Astrocyte of the hippocampus (primary cell): ENCODE measurements at regions not wholly inside any gene's neighbourhood (a gene's known extent, or its start where the extent isn't known, plus 50 kb on each side); places are given as distances from the start of the nearest gene placed in this dataset.

Source experiments
- DNase-seq: peaks from one replicate; pipeline ENCODE4 v3.0.0; 2011; ENCODE audit warnings: low read depth, low spot score

- DNase-seq: no peak
Observed at GRCh38 chr12:39240587-39240986, 202.3 kb downstream of the KIF21A start.

- peak; percentile 65 for DNase-seq
Observed at GRCh38 chr12:39239490-39240486, 203.1 kb downstream of the KIF21A start.

DNA sequence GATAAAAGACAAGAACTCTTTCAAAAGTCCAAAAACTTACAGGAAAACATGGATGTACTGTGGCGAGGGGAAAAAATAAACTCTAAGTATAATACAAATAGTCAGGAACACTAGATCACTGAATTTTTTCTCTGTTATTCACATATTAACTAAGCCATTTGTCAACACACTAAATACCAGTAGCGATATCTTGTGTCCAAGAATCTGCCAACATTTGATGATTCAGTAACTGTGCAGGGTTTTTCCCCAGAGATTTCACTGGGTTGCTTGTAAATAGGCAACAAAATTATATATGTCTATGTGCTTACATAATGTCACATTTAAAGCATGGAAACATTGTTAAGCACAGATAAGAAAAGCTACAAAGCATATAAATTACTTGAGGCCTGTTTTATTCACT lies 205.9 kb downstream of the KIF21A start:
- DNase-seq: peak; percentile 81

DNA sequence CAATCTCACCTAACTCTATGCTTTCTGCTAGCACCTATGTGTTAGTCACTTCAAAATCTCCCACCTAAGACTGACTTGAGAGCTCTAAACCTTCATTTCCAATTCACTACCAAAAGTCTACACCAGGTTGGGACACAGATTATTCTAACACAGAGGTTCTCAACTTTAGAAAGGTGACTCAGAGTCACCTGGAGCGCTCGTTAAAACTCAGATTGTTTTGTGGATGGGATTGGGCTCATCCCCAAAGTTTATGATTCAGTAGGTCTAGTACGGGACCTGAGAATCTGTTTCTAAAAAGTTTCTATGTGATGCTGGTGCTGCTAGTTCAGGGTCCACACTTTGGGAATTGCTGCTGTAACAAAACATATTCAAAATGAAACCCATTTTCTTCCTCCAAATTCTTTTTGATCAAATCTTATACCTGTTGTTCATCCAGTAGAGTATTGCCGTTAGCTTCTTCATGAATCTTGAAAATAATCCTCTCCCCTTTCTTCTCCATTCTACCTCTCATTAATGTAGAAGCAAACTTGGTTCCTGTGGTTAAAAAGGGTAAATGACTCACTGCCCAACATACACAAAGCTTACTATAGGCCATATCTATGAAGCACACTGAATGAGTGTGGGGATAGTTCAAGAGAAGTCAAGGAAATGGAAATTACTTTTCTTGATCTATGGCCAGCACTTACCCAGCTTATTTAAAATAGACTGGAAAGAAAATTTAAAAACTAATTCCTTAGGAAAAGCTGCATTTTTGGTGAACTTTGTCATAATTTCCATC lies 206.7 kb downstream of the KIF21A start:
- DNase-seq: peak; percentile 53

- DNase-seq: peak; percentile 18
Observed at GRCh38 chr12:39230086-39230485, 212.8 kb downstream of the KIF21A start.

DNA sequence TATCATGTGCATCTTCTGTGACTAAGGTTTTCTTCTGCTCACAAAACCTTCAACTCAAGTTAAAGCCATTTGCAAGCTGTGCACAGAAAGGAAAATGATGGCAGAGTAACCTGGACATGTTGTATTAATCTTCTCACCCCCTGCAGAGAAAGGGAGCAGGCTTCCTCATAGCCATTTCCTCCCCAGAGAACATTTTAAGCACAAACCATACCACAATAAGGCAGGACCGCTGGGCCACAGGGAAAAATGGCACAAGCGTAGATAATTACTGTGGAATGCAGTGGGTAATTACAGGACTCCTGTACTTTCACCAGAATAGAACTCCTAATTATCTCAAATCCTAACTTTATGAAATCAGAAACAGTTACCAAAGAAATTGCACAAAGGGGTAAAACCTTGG lies 215.7 kb downstream of the KIF21A start:
- peak; percentile 20 for DNase-seq

GRCh38 chr12:39224971-39225370 lies 217.9 kb downstream of the KIF21A start:
- DNase-seq: no peak

DNA sequence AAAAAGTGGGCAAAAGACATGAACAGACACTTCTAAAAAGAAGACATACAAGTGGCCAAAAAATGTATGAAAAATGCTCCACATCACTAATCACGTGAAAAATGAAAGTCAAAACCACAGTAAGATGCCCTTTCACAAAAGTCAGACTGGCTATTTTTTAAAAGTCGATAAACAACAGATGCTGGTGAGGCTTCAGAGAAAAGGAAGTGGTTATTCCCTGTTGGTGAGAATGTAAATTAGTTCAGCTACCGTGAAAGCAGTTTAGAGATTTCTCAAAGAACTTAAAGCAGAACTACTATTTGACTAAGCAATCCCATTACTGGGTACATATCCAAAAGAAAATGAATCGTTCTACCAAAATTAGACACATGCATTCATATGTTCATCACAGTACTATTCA lies 237.0 kb downstream of the KIF21A start:
- no peak for DNase-seq

- peak; percentile 28 for DNase-seq
Observed at GRCh38 chr12:39199351-39199750, 243.6 kb downstream of the KIF21A start.

GRCh38 chr12:39188689-39189088 lies 254.2 kb downstream of the KIF21A start:
- no peak for DNase-seq

- DNase-seq: no peak
Observed at GRCh38 chr12:39186744-39187143, 256.2 kb downstream of the KIF21A start.

DNA sequence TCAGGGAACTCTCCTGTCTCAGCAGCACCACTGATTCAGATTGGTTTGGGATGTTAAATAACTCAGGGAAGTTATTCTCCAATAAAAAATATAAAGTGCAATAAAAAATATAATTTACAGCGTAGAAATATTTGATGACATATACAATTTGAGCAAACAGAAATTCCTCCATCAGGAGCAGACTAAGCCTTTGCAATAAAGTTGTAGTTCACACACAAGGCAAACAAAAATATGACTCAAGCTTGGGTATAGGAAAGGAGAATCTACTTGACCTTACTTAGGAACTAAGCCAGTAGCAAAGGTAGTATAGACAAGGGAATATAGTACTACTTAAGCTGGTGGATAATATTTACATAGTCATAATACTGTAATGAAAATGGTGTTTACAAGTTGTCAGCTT lies 264.1 kb downstream of the KIF21A start:
- no peak for DNase-seq

DNA sequence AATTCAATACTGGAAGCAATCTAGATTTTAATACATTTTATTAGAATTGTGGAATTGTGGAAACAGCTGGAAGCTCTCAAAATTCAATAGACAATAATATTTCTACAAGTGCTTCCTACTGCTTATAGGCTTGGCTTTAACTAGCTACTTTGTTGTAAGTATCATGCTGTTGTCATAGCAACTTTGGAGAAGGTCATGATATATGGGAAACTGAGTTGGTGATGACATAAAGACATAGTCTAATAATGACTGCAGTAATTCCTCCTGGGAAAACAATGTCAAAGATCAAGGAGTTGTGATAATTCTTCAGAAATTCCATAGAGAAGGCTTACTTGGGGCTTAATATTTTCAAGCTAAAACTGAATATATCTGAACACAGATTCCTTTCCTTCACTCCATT lies 266.6 kb downstream of the KIF21A start:
- DNase-seq: no peak

- peak; percentile 13 for DNase-seq
Observed at GRCh38 chr12:39173726-39174125, 268.3 kb upstream of the CPNE8 start.

- no peak for DNase-seq
Observed at GRCh38 chr12:39165338-39165737, 259.9 kb upstream of the CPNE8 start.

GRCh38 chr12:39161465-39162085 lies 256.2 kb upstream of the CPNE8 start:
- no peak for DNase-seq

GRCh38 chr12:39157696-39158342 lies 252.4 kb upstream of the CPNE8 start:
- peak; percentile 73 for DNase-seq

DNA sequence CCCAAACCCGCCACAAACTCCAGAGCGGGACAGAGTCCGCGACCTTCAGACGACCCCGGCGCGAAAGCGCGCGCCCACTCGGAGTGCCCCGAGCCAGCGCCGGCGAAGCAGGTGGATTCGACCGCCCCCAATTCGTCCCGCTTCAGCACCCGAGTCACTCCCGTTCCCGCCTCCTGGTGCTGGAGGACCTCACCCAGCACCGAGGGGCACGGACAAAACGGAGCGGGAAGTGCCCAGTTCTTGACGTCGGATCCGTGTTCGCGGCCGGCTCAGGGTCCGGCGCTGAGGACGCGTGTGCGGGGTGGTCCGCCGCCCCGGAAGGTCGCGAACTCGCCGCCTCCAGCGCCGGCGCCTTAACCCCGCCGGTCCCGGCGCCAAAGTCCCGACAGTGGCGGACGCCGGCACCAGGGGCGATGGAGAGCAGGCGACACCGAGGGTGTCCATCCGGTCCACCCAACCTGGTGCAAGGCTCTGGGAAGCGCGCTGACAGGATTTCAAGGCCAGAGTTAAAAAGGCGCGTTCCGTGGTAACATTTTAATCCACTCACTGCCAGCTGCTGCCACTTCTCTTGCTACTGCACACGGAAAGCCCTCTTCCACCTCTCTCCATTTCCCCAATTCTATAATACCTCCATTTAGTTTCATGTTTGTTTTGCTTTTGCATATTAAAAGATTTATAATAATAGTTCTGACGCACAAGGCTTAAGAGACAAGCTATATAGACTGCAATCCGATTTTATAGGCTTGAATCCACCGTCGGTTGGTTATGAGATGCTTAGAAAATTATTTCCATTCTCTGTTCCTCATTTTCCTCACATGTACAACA lies 240.0 kb upstream of the CPNE8 start:
- DNase-seq: peak; percentile 56

DNA sequence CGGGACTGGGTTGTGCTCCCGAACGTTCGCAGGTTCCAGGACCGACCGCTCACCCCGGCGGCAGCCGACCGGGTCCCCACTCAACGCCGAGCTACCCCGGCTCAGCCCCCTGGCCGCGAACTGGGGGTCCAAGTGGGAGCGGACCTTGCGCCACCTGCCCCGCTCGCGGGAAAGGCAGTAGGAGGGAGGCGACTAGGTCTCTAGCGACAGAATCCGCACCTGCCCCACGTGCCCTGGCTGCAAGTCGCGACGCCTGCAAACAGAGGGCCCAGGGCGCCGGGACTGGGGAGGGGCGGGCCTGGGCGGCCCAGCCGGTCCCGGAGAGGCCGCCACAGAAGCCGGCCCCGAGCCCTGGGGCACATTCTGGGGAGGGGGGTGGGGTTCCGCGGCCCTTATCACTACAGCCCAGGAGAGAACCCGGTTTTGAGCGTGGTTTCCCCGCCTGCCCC lies 239.2 kb upstream of the CPNE8 start:
- no peak for DNase-seq

GRCh38 chr12:39138268-39138667 lies 232.9 kb upstream of the CPNE8 start:
- DNase-seq: no peak

DNA sequence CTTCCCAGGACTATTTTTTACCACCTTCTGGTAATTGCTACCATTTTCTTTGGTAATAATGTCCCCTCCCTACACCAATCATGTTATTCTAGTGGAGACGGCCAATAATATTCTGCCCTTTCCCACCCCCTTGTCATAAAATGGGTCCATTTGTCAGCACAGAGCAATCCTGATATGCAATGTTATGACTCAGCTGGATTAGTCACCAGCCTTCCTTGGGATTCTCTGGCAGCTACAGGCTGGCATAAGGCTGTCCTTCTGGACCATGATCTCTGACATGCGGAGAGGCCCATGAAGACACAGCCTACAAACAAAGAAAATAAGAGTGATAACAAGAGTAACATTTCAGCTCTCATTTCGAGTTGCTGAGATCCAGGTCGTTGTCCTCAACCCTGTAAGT lies 222.0 kb upstream of the CPNE8 start:
- peak; percentile 65 for DNase-seq
